T-cell (primary cell): ENCODE measurements at regions not wholly inside any gene's neighbourhood (a gene's known extent, or its start where the extent isn't known, plus 50 kb on each side); places are given as distances from the start of the nearest gene placed in this dataset.
"Not testable (repeated sequence)": the region's sequence is repeated elsewhere in the genome, so short reads cannot be mapped to it uniquely, and the experiment has no call there.

ENCODE experiments used
- ATAC-seq, 4 experiments: fragments of 200-7000 bp in 3 of 4; fragments of 150-1000 bp in 1 of 4; cut with Tn5 transposase; replicated peaks in 1 of 4; 1 replicate in 3 of 4; 2 replicates in 1 of 4; pipeline ENCODE4 v1.10.0; 2021; ENCODE audit warnings: moderate library complexity in 3 of 4, mild to moderate bottlenecking in 2 of 4, moderate number of reproducible peaks in 1 of 4
- CTCF ChIA-PET, 2 donors: fragments of 300-600 bp; sonication (Branson Sonifier 250); formaldehyde crosslinking; loops; one replicate each; lab custom pipeline; 2022; ENCODE audit warnings: antibody characterized with exemption in 2 of 2; lab: Charles Lee
- POLR2A ChIA-PET, 2 donors: fragments of 300-600 bp; sonication (Branson Sonifier 250); formaldehyde crosslinking; loops; one replicate each; lab custom pipeline; 2022; ENCODE audit warnings: antibody characterized with exemption in 2 of 2; lab: Charles Lee
- DNase-seq, 35 experiments: peaks; one replicate each; pipeline versions ENCODE4 v3.0.0 to v3.0.0-alpha.2; 2013 to 2023
- H3K27ac ChIP-seq: one replicate; pipeline ENCODE4 v1.5.1; 2013; ENCODE audit warnings: low read length
- H3K27me3 ChIP-seq, 2 experiments: replicated peaks in 1 of 2; 1 replicate in 1 of 2; 2 replicates in 1 of 2; pipeline versions ENCODE4 v1.6.1 to v1.7.0; 2013; ENCODE audit warnings: low read length in 1 of 2, mixed read lengths in 1 of 2; ENCODE audit not compliant: control insufficient read depth in 2 of 2, insufficient read depth in 2 of 2; ENCODE audit errors: extremely low read depth in 1 of 2
- H3K36me3 ChIP-seq, 2 donors: 1 replicate in 1 of 2; 2 replicates in 1 of 2; pipeline versions ENCODE4 v1.6.1 to v1.7.0; 2013; ENCODE audit warnings: low read length in 1 of 2; ENCODE audit not compliant: control insufficient read depth in 2 of 2, insufficient read depth in 1 of 2; ENCODE audit errors: extremely low read depth in 1 of 2
- H3K4me1 ChIP-seq, 2 experiments: 1 replicate in 1 of 2; 2 replicates in 1 of 2; pipeline versions ENCODE4 v1.6.1 to v1.7.0; 2013; ENCODE audit warnings: low read length in 2 of 2, mixed read lengths in 1 of 2; ENCODE audit not compliant: insufficient read depth in 2 of 2, control insufficient read depth in 1 of 2; ENCODE audit errors: extremely low read depth in 1 of 2
- H3K4me3 ChIP-seq, 2 donors: 1 replicate in 1 of 2; 2 replicates in 1 of 2; pipeline versions ENCODE4 v1.5.1 to v1.7.0; 2013; ENCODE audit warnings: mild to moderate bottlenecking in 2 of 2, low read length in 1 of 2, moderate library complexity in 1 of 2; ENCODE audit not compliant: control insufficient read depth in 1 of 2; ENCODE audit errors: extremely low read depth in 1 of 2
- H3K9me3 ChIP-seq: 2 replicates; pipeline ENCODE4 v1.7.0; 2013
- H3K27ac Mint-ChIP-seq, 2 donors: one replicate each; pipeline ENCODE4 v1.8.0; 2020 to 2021; ENCODE audit warnings: mild to moderate bottlenecking in 2 of 2, mixed read lengths in 2 of 2
- H3K27me3 Mint-ChIP-seq, 2 donors: one replicate each; pipeline ENCODE4 v1.8.0; 2021 to 2022; ENCODE audit warnings: mixed read lengths in 2 of 2
- H3K36me3 Mint-ChIP-seq: one replicate; pipeline ENCODE4 v1.8.0; 2021; ENCODE audit warnings: mixed read lengths
- H3K4me1 Mint-ChIP-seq, 3 donors: one replicate each; pipeline ENCODE4 v1.8.0; 2020 to 2022; ENCODE audit warnings: mixed read lengths in 3 of 3, mild to moderate bottlenecking in 1 of 3
- H3K4me3 Mint-ChIP-seq, 3 donors: one replicate each; pipeline ENCODE4 v1.8.0; 2020 to 2022; ENCODE audit warnings: mild to moderate bottlenecking in 3 of 3, mixed read lengths in 3 of 3, moderate library complexity in 3 of 3
- H3K9me3 Mint-ChIP-seq, 3 donors: one replicate each; pipeline ENCODE4 v1.8.0; 2020 to 2022; ENCODE audit warnings: mixed read lengths in 3 of 3
- WGBS: methylation state at CpG from one replicate; pipeline ENCODE4 v1.1.5; 2013; ENCODE audit warnings: missing lambda C conversion rate; ENCODE audit not compliant: insufficient coverage; 5-methylcytosine and 5-hydroxymethylcytosine counted together

- Mint-ChIP-seq H3K4me1 (peaks cover 7 to 13% (median 8%) of the 10 kb centered on the region in 3 donors), H3K27me3 (peaks cover 35 to 41% of the 10 kb centered on the region in 2 donors), H3K27ac (no peak overlapping the region), H3K36me3 (no peaks in the 10 kb centered on the region), H3K9me3 (no peaks in the 10 kb centered on the region), H3K4me3 (peak overlapping the region in 1 of 3 donors; percentile 22)
- no peaks in the 10 kb centered on the region for H3K4me1 ChIP-seq
- H3K4me3 ChIP-seq = no peak overlapping the region
- DNase-seq (no peak), ATAC-seq (peak in 1 of 4 experiments; percentile 27)
- no peak overlapping the region for H3K27ac ChIP-seq
- no peaks in the 10 kb centered on the region for H3K36me3 ChIP-seq
- peaks cover 0 to 14% of the 10 kb centered on the region in 2 experiments for H3K27me3 ChIP-seq
- no peaks in the 10 kb centered on the region for H3K9me3 ChIP-seq
- CTCF ChIA-PET = no interaction called here
- WGBS = 22% methylated on average over 56 of the region's 56 CpGs
- POLR2A ChIA-PET = no interaction called here
These were observed 253.9 kb upstream of the SGCG start for GRCh38 chr13:22926748-22927400.

DNA sequence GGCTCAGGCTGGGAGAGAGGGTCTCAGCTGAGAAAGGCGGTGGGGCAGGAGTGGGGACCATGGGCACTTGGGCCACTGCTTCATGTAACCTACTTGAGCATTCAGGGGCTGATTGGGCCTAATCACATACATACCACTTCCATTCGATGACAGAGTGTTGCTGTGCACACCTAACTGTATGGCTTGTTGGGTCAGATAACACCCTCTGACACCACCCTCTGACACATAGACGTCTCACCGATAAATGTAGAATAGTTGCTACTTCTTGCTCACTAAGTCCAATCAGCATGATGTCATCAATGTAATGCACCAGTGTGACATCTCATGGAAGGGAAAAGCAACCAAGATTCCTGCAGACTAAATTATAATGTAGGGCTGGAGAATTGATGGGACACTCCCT is 252.9 kb upstream of the SGCG start:
- H3K4me1 Mint-ChIP-seq = peaks cover 7 to 13% (median 8%) of the 10 kb centered on the region in 3 donors
- peaks cover 0 to 14% of the 10 kb centered on the region in 2 experiments for H3K27me3 ChIP-seq
- POLR2A ChIA-PET, H3K27ac ChIP-seq, DNase-seq, H3K9me3 Mint-ChIP-seq, H3K36me3 Mint-ChIP-seq, H3K4me3 ChIP-seq, H3K27ac Mint-ChIP-seq, ATAC-seq, H3K4me1 ChIP-seq, H3K9me3 ChIP-seq, H3K36me3 ChIP-seq: not testable (repeated sequence)
- peak overlapping the region in 1 of 3 donors; percentile 22 for H3K4me3 Mint-ChIP-seq
- no CpG with 5 or more reads among the region's 4 CpGs for WGBS
- CTCF ChIA-PET = interaction anchor here in 1 of 2 donors (0.5 kb wide), 1 partner anchor 1333 kb away, joined by 5 read pairs; no protein-coding TSS in a partner anchor
- H3K27me3 Mint-ChIP-seq = peaks cover 29 to 32% of the 10 kb centered on the region in 2 donors

GRCh38 chr13:22929381-22930126 is 251.2 kb upstream of the SGCG start:
- 58% methylated on average over 5 of the region's 7 CpGs for WGBS
- Mint-ChIP-seq H3K4me3 (no peak overlapping the region), H3K27me3 (peaks cover 22 to 28% of the 10 kb centered on the region in 2 donors), H3K4me1 (peaks cover 7 to 13% (median 8%) of the 10 kb centered on the region in 3 donors), H3K27ac (no peak overlapping the region), H3K9me3 (no peaks in the 10 kb centered on the region), H3K36me3 (no peaks in the 10 kb centered on the region)
- ATAC-seq (no peak), DNase-seq (no peak)
- CTCF ChIA-PET = no interaction called here
- POLR2A ChIA-PET = no interaction called here
- H3K27ac ChIP-seq = no peak overlapping the region
- H3K4me1 ChIP-seq = no peaks in the 10 kb centered on the region
- H3K36me3 ChIP-seq = no peaks in the 10 kb centered on the region
- H3K9me3 ChIP-seq = no peaks in the 10 kb centered on the region
- peaks cover 0 to 14% of the 10 kb centered on the region in 2 experiments for H3K27me3 ChIP-seq
- H3K4me3 ChIP-seq = no peak overlapping the region

GRCh38 chr13:22931576-22931975 is 249.2 kb upstream of the SGCG start:
- Histone ChIP-seq H3K36me3 (no peaks in the 10 kb centered on the region), H3K27me3 (peaks cover 0 to 5% of the 10 kb centered on the region in 2 experiments), H3K27ac (no peak overlapping the region), H3K9me3 (no peaks in the 10 kb centered on the region), H3K4me1 (no peaks in the 10 kb centered on the region), H3K4me3 (no peak overlapping the region)
- CTCF ChIA-PET = no interaction called here
- Mint-ChIP-seq H3K36me3 (no peaks in the 10 kb centered on the region), H3K27me3 (peaks cover 12 to 17% of the 10 kb centered on the region in 2 donors), H3K27ac (no peak overlapping the region), H3K9me3 (no peaks in the 10 kb centered on the region), H3K4me3 (no peak overlapping the region), H3K4me1 (peaks cover 2 to 4% (median 3%) of the 10 kb centered on the region in 3 donors)
- DNase-seq = no peak
- POLR2A ChIA-PET = no interaction called here
- WGBS = no CpG with 5 or more reads among the region's 1 CpG
- ATAC-seq = no peak

DNA sequence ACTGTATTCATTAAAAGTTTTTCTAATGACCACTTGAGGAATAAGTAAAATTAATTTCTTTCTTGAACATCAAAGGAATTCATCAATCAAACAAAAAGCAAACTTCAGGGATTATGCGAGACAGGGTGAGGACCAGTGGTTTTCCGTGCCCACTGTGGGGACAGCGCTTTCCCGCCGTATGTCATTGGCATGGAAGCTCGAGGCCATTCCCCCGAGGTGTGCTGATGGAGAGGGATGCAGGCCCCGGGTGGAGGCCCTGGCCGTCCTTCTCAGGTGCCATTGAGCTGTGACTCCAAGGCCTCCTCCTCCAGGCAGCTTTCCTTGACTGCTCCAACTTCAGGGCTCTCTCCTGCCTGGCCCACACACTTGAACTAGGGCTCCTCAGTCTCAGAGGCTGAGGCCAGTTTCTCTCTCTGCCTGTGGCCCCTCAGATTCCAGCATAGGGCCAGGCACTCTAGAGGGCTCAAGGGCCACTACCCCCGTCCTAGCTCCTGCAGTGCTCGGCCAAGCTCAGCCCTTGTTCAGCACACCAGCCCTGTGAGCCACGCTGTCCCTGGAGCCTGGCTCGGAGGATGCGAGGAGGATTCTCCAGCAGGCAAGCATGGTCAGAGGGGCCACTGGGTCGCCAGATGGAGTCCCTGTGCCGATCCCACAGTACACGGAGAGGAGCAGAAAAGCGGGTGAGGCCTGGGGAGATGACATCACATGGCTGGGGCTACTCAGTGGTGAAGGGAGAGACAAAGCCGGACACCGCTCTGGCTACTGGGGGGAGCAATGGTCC is 248.0 kb upstream of the SGCG start:
- H3K36me3 Mint-ChIP-seq, DNase-seq, H3K36me3 ChIP-seq, H3K4me1 Mint-ChIP-seq, H3K27me3 ChIP-seq, H3K9me3 Mint-ChIP-seq, H3K4me3 Mint-ChIP-seq, H3K27ac ChIP-seq, CTCF ChIA-PET, ATAC-seq, H3K9me3 ChIP-seq, POLR2A ChIA-PET, H3K27me3 Mint-ChIP-seq, H3K27ac Mint-ChIP-seq, H3K4me1 ChIP-seq, H3K4me3 ChIP-seq: not testable (repeated sequence)
- 90% methylated on average over 12 of the region's 20 CpGs for WGBS

- 86% methylated on average over 8 of the region's 8 CpGs for WGBS
- Histone ChIP-seq H3K4me1 (no peaks in the 10 kb centered on the region), H3K27ac (no peak overlapping the region), H3K4me3 (no peak overlapping the region), H3K27me3 (no peaks in the 10 kb centered on the region), H3K9me3 (no peaks in the 10 kb centered on the region), H3K36me3 (no peaks in the 10 kb centered on the region)
- no peaks in the 10 kb centered on the region for H3K4me1 Mint-ChIP-seq
- H3K9me3 Mint-ChIP-seq = no peaks in the 10 kb centered on the region
- no peak overlapping the region for H3K27ac Mint-ChIP-seq
- H3K4me3 Mint-ChIP-seq = no peak overlapping the region
- H3K27me3 Mint-ChIP-seq = peaks cover 0 to 3% of the 10 kb centered on the region in 2 donors
- no peak for ATAC-seq
- no peak for DNase-seq
- CTCF ChIA-PET = no interaction called here
- no peaks in the 10 kb centered on the region for H3K36me3 Mint-ChIP-seq
- POLR2A ChIA-PET = no interaction called here
These were observed 247.1 kb upstream of the SGCG start for GRCh38 chr13:22933571-22934181.
